ENCODE measurements at regions not wholly inside any gene's neighbourhood (a gene's known extent, or its start where the extent isn't known, plus 50 kb on each side); places are given as distances from the start of the nearest gene placed in this dataset.

DNA sequence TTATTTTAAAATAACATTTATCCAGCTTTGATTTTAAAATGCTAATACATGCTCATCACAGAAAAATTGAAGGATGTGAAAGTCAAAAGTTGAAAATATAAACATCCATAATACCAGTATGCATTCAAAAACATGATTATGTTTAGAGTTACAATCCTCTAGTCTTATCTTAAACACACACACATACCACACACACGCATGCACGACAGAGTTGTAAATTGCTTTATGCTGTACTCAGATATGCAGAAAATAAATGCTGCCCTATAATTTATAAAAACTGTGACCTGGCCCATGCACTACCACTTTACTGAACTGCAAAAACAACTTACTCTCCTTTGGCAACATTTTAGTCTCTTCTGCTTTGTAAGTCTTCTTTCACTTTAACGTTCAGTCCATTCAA lies 793.0 kb upstream of the FANCL start:
- no peak overlapping the region for H3K27ac ChIP-seq
- H3K4me1 ChIP-seq, result no peaks in the 10 kb centered on the region
- no peak overlapping the region for H3K4me2 ChIP-seq
- CTCF ChIA-PET, result interaction anchor here (1.7 kb wide), 1 partner anchor 9 kb away, joined by 6 read pairs; no protein-coding TSS in a partner anchor
- 0 out of 3 replicates have a peak, but pooled peaks cover 5% of the 10 kb centered on the region for H3K9me3 ChIP-seq
- TF ChIP-seq, protein P1, sequence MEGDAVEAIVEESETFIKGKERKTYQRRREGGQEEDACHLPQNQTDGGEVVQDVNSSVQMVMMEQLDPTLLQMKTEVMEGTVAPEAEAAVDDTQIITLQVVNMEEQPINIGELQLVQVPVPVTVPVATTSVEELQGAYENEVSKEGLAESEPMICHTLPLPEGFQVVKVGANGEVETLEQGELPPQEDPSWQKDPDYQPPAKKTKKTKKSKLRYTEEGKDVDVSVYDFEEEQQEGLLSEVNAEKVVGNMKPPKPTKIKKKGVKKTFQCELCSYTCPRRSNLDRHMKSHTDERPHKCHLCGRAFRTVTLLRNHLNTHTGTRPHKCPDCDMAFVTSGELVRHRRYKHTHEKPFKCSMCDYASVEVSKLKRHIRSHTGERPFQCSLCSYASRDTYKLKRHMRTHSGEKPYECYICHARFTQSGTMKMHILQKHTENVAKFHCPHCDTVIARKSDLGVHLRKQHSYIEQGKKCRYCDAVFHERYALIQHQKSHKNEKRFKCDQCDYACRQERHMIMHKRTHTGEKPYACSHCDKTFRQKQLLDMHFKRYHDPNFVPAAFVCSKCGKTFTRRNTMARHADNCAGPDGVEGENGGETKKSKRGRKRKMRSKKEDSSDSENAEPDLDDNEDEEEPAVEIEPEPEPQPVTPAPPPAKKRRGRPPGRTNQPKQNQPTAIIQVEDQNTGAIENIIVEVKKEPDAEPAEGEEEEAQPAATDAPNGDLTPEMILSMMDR (IDR thresholded peaks at IDR 0.05), result no peak
- no peak overlapping the region for H3K4me3 ChIP-seq
- 35% methylated on average over 3 of the region's 3 CpGs for WGBS (ENCODE audit: missing lambda C conversion rate)
- ATAC-seq (no peak), DNase-seq (ENCODE audit: low read depth in 1 of 2, low spot score in 1 of 2) (no peak), FAIRE-seq (no peak)
- POLR2A ChIA-PET, result no interaction called here

DNA sequence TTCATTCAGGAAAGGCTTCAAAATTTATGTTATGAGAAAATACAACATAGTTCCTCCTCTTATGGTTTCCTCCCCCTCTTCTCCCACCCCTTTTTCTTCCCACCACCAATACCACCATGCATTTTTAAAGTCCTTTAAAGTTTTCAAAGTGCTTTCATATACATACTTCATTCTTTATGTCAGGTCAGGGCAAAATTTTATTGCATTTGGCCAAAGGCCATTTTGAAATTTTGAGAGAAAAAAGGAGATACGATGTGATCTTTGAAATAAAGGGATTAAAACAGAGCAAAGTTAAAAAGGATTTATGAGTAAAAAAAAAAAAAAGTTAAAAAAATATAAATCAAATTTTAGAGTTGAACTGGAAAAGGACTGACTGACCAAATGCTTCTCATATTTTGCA lies 792.5 kb upstream of the FANCL start:
- Histone ChIP-seq H3K4me3 (no peak overlapping the region), H3K9me3 (0 out of 3 replicates have a peak, but pooled peaks cover 5% of the 10 kb centered on the region), H3K27ac (no peak overlapping the region), H3K4me1 (no peaks in the 10 kb centered on the region), H3K4me2 (no peak overlapping the region)
- FAIRE-seq, result no peak
- TF ChIP-seq CBX8 (IDR thresholded peaks at IDR 0.05) (no peak), ZFP36 (IDR thresholded peaks at IDR 0.05; ENCODE audit: borderline replicate concordance, partially characterized antibody) (no peak), ATOH8 (CRISPR knock-in tag; IDR thresholded peaks at IDR 0.05; ENCODE audit: low read depth) (no peak), HDAC2 (IDR thresholded peaks at IDR 0.05) (no peak), RARB (CRISPR knock-in tag; IDR thresholded peaks at IDR 0.05) (no peak), ELK1 (IDR thresholded peaks at IDR 0.05; ENCODE audit: low read depth, low read length) (no peak), SREBF2 (IDR thresholded peaks at IDR 0.05) (no peak), MAX (IDR thresholded peaks at IDR 0.05) (no peak), GATA3 (IDR thresholded peaks at IDR 0.05; ENCODE audit: borderline replicate concordance) (no peak), RCOR1 (IDR thresholded peaks at IDR 0.05; ENCODE audit: low read depth, low read length) (no peak), MAFK (IDR thresholded peaks at IDR 0.05; ENCODE audit: partially characterized antibody) (no peak)
- no peak for DNase-seq (ENCODE audit: low read depth in 1 of 2, low spot score in 1 of 2)
- ChIA-PET POLR2A (no interaction called here), CTCF (no interaction called here)
- 15% methylated on average over 1 of the region's 1 CpG for WGBS (ENCODE audit: missing lambda C conversion rate)
- ATAC-seq, result no peak

DNA sequence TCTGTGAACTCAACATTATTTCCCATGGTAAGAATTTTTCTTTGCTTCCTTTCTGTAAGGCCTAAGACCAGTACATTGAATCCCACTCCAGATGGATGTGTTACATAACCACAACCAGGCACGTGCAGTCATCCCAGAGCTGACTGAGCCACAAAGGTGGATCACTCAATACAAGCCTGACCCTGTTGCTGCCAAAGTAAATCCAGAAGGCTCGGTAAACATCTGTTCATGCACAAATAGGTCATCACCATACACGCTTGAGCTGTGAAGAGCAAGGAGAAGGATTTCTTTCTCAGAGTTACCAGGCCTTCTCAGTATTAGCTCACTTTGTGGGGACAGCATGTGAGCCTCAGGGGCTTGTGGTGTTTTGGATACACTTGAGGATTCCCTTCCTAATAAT lies 791.4 kb upstream of the FANCL start:
- WGBS (ENCODE audit: missing lambda C conversion rate), result 21% methylated on average over 3 of the region's 3 CpGs
- Histone ChIP-seq H3K9me3 (0 out of 3 replicates have a peak, but pooled peaks cover 2% of the 10 kb centered on the region), H3K4me3 (no peak overlapping the region), H3K27ac (no peak overlapping the region), H3K4me2 (no peak overlapping the region), H3K4me1 (no peaks in the 10 kb centered on the region)
- POLR2A ChIA-PET, result no interaction called here
- FAIRE-seq (no peak), DNase-seq (ENCODE audit: low read depth in 1 of 2, low spot score in 1 of 2) (no peak), ATAC-seq (no peak)
- TF ChIP-seq ESRRA (IDR thresholded peaks at IDR 0.05; ENCODE audit: borderline replicate concordance, low read length), result no peak
- no peak for TF ChIP-seq USF2 (IDR thresholded peaks at IDR 0.05)
- TF ChIP-seq RAD21 (conservative IDR thresholded peaks at IDR 0.05 in 1 of 2, IDR thresholded peaks at IDR 0.05 in 1 of 2), result no peak
- no peak for TF ChIP-seq RFX5 (IDR thresholded peaks at IDR 0.05)
- TF ChIP-seq SREBF2 (IDR thresholded peaks at IDR 0.05), result no peak
- no peak for TF ChIP-seq SMC3 (IDR thresholded peaks at IDR 0.05)
- TF ChIP-seq MYC (IDR thresholded peaks at IDR 0.05; ENCODE audit: borderline replicate concordance, low read length), result no peak
- TF ChIP-seq MAFK (IDR thresholded peaks at IDR 0.05; ENCODE audit: partially characterized antibody), result no peak
- no peak for TF ChIP-seq BCL3 (IDR thresholded peaks at IDR 0.05)
- TF ChIP-seq TP53 (CRISPR knock-in tag; IDR thresholded peaks at IDR 0.05), result no peak
- TF ChIP-seq ZSCAN20 (CRISPR knock-in tag; IDR thresholded peaks at IDR 0.05), result no peak
- TF ChIP-seq ZC3H11A (IDR thresholded peaks at IDR 0.05), result no peak
- no peak for TF ChIP-seq MAX (IDR thresholded peaks at IDR 0.05)
- no peak for TF ChIP-seq CHD2 (IDR thresholded peaks at IDR 0.05; ENCODE audit: low read length, partially characterized antibody)
- no peak for TF ChIP-seq EHF (CRISPR knock-in tag; IDR thresholded peaks at IDR 0.05)
- CTCF ChIA-PET, result interaction anchor here (1.4 kb wide), 1 partner anchor 74 kb away, joined by 3 read pairs; no protein-coding TSS in a partner anchor

All from A549 (cell line).